IMR-90 (cell line): ENCODE measurements at regions not wholly inside any gene's neighbourhood (a gene's known extent, or its start where the extent isn't known, plus 50 kb on each side); places are given as distances from the start of the nearest gene placed in this dataset.

Source experiments
- ATAC-seq: fragments of 200-7000 bp; cut with Tn5 transposase; 2 replicates; pipeline ENCODE4 v1.9.1; 2020; ENCODE audit warnings: low read depth, mild to moderate bottlenecking, moderate library complexity
- BruUV-seq: library from RNA; stranded (reverse); fragments of 400-500 nt; replicated peaks from 2 replicates; lab custom pipeline; 2021; lab: Mats Ljungman, UMichigan
- CTCF ChIA-PET: fragments of 300-600 bp; formaldehyde crosslinking; extraction: SDS; loops from one replicate; lab custom pipeline; 2021; ENCODE audit warnings: antibody characterized with exemption; lab: Yijun Ruan, JAX
- POLR2A ChIA-PET: fragments of 300-600 bp; sonication (Branson Sonifier 250); formaldehyde crosslinking; loops from one replicate; lab custom pipeline; 2022; ENCODE audit warnings: antibody characterized with exemption; ENCODE audit not compliant: unreplicated experiment; lab: Charles Lee
- DNase-seq: peaks from one replicate; pipeline ENCODE4 v3.0.0; 2013
- H2AFZ ChIP-seq: replicated peaks from 2 replicates; pipeline ENCODE3; 2013; ENCODE audit warnings: low read length, mild to moderate bottlenecking; ENCODE audit not compliant: poor library complexity
- H2AK5ac ChIP-seq: 2 replicates; pipeline ENCODE4 v1.6.1; 2013; ENCODE audit warnings: low read depth, low read length, inconsistent platforms
- H2AK9ac ChIP-seq: replicated peaks from 2 replicates; pipeline ENCODE3; 2013; ENCODE audit warnings: mild to moderate bottlenecking, low read depth, low read length, moderate library complexity; ENCODE audit not compliant: poor library complexity
- H2BK120ac ChIP-seq: 2 replicates; pipeline ENCODE4 v1.6.1; 2013; ENCODE audit warnings: low read depth, low read length, inconsistent platforms
- H2BK15ac ChIP-seq: 3 replicates; pipeline ENCODE4 v1.6.1; 2013; ENCODE audit warnings: low read depth, low read length, inconsistent platforms
- H2BK20ac ChIP-seq: 2 replicates; pipeline ENCODE4 v1.6.1; 2013; ENCODE audit warnings: low read depth, mild to moderate bottlenecking, inconsistent platforms, low read length, moderate library complexity
- H2BK5ac ChIP-seq: 2 replicates; pipeline ENCODE4 v1.6.1; 2013; ENCODE audit warnings: mild to moderate bottlenecking, low read depth, low read length, inconsistent platforms; ENCODE audit not compliant: poor library complexity, severe bottlenecking
- H3K14ac ChIP-seq: replicated peaks from 2 replicates; pipeline ENCODE4 v1.6.1; 2013; ENCODE audit warnings: low read depth, low read length, inconsistent platforms
- H3K18ac ChIP-seq: 2 replicates; pipeline ENCODE4 v1.6.1; 2013; ENCODE audit warnings: low read depth, low read length, control low read depth
- H3K23ac ChIP-seq: 2 replicates; pipeline ENCODE4 v1.6.1; 2013; ENCODE audit warnings: low read depth, low read length, inconsistent platforms
- H3K27ac ChIP-seq: 2 replicates; pipeline ENCODE4 v1.5.1; 2013; ENCODE audit warnings: mild to moderate bottlenecking, control low read depth, low read length; ENCODE audit not compliant: insufficient read depth
- H3K27me3 ChIP-seq: 2 replicates; pipeline ENCODE4 v1.6.1; 2013; ENCODE audit warnings: low read length; ENCODE audit not compliant: control insufficient read depth, insufficient read depth
- H3K36me3 ChIP-seq: 2 replicates; pipeline ENCODE4 v1.6.1; 2013; ENCODE audit warnings: low read length, mixed read lengths; ENCODE audit not compliant: control insufficient read depth, insufficient read depth
- H3K4ac ChIP-seq: 2 replicates; pipeline ENCODE4 v1.6.1; 2013; ENCODE audit warnings: low read depth, low read length, inconsistent platforms
- H3K4me1 ChIP-seq: 2 replicates; pipeline ENCODE4 v1.6.1; 2013; ENCODE audit warnings: low read length, mixed read lengths; ENCODE audit not compliant: control insufficient read depth, insufficient read depth
- H3K4me2 ChIP-seq: 2 replicates; pipeline ENCODE4 v1.6.1; 2013; ENCODE audit warnings: low read depth, mild to moderate bottlenecking, control low read depth, low read length, moderate library complexity
- H3K4me3 ChIP-seq: 2 replicates; pipeline ENCODE4 v1.5.1; 2013; ENCODE audit warnings: low read depth, mild to moderate bottlenecking, control low read depth, low read length, moderate library complexity; ENCODE audit not compliant: insufficient read depth
- H3K56ac ChIP-seq: 2 replicates; pipeline ENCODE4 v1.6.1; 2013; ENCODE audit warnings: low read length, inconsistent platforms; ENCODE audit not compliant: insufficient read depth; ENCODE audit errors: extremely low read depth
- H3K79me1 ChIP-seq, 2 experiments: 2 replicates each; pipeline ENCODE4 v1.6.1; 2013; ENCODE audit warnings: low read length in 2 of 2, inconsistent platforms in 1 of 2, low read depth in 1 of 2
- H3K9ac ChIP-seq: 2 replicates; pipeline ENCODE4 v1.6.1; 2013; ENCODE audit warnings: low read depth, low read length, control low read depth
- H3K9me1 ChIP-seq: 2 replicates; pipeline ENCODE4 v1.6.1; 2013; ENCODE audit warnings: low read length, inconsistent platforms; ENCODE audit not compliant: insufficient read depth
- H3K9me3 ChIP-seq: 2 replicates; pipeline ENCODE4 v1.6.1; 2013; ENCODE audit warnings: low read length; ENCODE audit not compliant: control insufficient read depth, insufficient read depth
- H4K20me1 ChIP-seq: 2 replicates; pipeline ENCODE4 v1.6.1; 2013; ENCODE audit warnings: low read length, inconsistent platforms; ENCODE audit not compliant: insufficient read depth
- H4K5ac ChIP-seq: 2 replicates; pipeline ENCODE4 v1.6.1; 2013; ENCODE audit warnings: mild to moderate bottlenecking, low read depth, low read length, control low read depth
- H4K8ac ChIP-seq, 2 experiments: 2 replicates each; pipeline ENCODE4 v1.6.1; 2013; ENCODE audit warnings: low read depth in 2 of 2, low read length in 2 of 2, control low read depth in 1 of 2, inconsistent platforms in 1 of 2
- H4K91ac ChIP-seq: 2 replicates; pipeline ENCODE4 v1.6.1; 2013; ENCODE audit warnings: low read depth, low read length, inconsistent platforms; ENCODE audit not compliant: insufficient read depth
- BHLHE40 ChIP-seq: fragments of 150-350 bp; IDR thresholded peaks from 2 replicates; pipeline ENCODE4 v1.6.1; 2016; ENCODE audit warnings: mild to moderate bottlenecking, low read depth, low read length
- CEBPB ChIP-seq: IDR thresholded peaks from 2 replicates; pipeline ENCODE4 v1.6.1; 2012; ENCODE audit warnings: low read depth, low read length, improper control_type of control experiment
- CHD1 ChIP-seq: IDR thresholded peaks from 2 replicates; pipeline ENCODE4 v1.6.1; 2012; ENCODE audit warnings: low read depth, low read length, improper control_type of control experiment
- CTCF ChIP-seq: conservative IDR thresholded peaks from 2 replicates; pipeline ENCODE4 v1.5.1; 2012; ENCODE audit warnings: mild to moderate bottlenecking, low read depth, low read length, improper control_type of control experiment
- ELK1 ChIP-seq: fragments of 150-350 bp; IDR thresholded peaks from 2 replicates; pipeline ENCODE4 v1.6.1; 2016; ENCODE audit warnings: low read depth, mild to moderate bottlenecking, low read length, moderate library complexity, borderline replicate concordance
- FOS ChIP-seq: fragments of 150-350 bp; IDR thresholded peaks from 2 replicates; pipeline ENCODE4 v1.6.1; 2016; ENCODE audit warnings: low read depth, low read length
- MAFK ChIP-seq: IDR thresholded peaks from 2 replicates; pipeline ENCODE4 v1.6.1; 2012; ENCODE audit warnings: low read depth, low read length, improper control_type of control experiment
- MAZ ChIP-seq: IDR thresholded peaks from 2 replicates; pipeline ENCODE4 v1.6.1; 2012; ENCODE audit warnings: low read depth, mild to moderate bottlenecking, low read length, improper control_type of control experiment, moderate library complexity, borderline replicate concordance
- MXI1 ChIP-seq: IDR thresholded peaks from 2 replicates; pipeline ENCODE4 v1.6.1; 2012; ENCODE audit warnings: low read depth, mild to moderate bottlenecking, low read length, moderate library complexity, borderline replicate concordance
- NFE2L2 ChIP-seq: fragments of 150-350 bp; IDR thresholded peaks from 2 replicates; pipeline ENCODE4 v1.6.1; 2016; ENCODE audit warnings: low read depth, mild to moderate bottlenecking, low read length
- POLR2A ChIP-seq: IDR thresholded peaks from 2 replicates; pipeline ENCODE4 v1.6.1; 2012; ENCODE audit warnings: mild to moderate bottlenecking, low read depth, low read length
- RAD21 ChIP-seq: IDR thresholded peaks from 2 replicates; pipeline ENCODE4 v1.6.1; 2012; ENCODE audit warnings: low read length, improper control_type of control experiment
- RCOR1 ChIP-seq: IDR thresholded peaks from 2 replicates; pipeline ENCODE4 v1.6.1; 2012; ENCODE audit warnings: mild to moderate bottlenecking, low read length, improper control_type of control experiment; ENCODE audit not compliant: insufficient replicate concordance
- RFX5 ChIP-seq: IDR thresholded peaks from 2 replicates; pipeline ENCODE4 v1.8.0; 2012; ENCODE audit warnings: low read depth, mild to moderate bottlenecking, low read length, moderate library complexity
- SMC3 ChIP-seq: fragments of 150-350 bp; IDR thresholded peaks from 2 replicates; pipeline ENCODE4 v1.6.1; 2016; ENCODE audit warnings: low read depth, mild to moderate bottlenecking, antibody characterized with exemption, low read length, moderate library complexity
- USF2 ChIP-seq: fragments of 150-350 bp; IDR thresholded peaks from 2 replicates; pipeline ENCODE4 v1.6.1; 2017; ENCODE audit warnings: mild to moderate bottlenecking, antibody characterized with exemption, low read length, low read depth
- WGBS, 2 experiments: methylation state at CpG; one replicate each; pipeline versions ENCODE4 v1.1.5 to v1.1.7; 2013; ENCODE audit warnings: missing lambda C conversion rate in 2 of 2; ENCODE audit not compliant: insufficient read length in 1 of 2; ENCODE audit errors: extremely low coverage in 2 of 2; 5-methylcytosine and 5-hydroxymethylcytosine counted together
- dilution Hi-C: fragments of 300-500 bp; cut with HindIII; formaldehyde crosslinking; loops from one replicate; pipeline ENCODE4 v1.14.3; 2018; ENCODE audit warnings: low sequenced_read_pairs; ENCODE audit not compliant: unreplicated experiment
- in situ Hi-C: fragments of 300-500 bp; cut with MboI; formaldehyde crosslinking; loops from 3 replicates; pipeline ENCODE4 v1.14.3; 2019; ENCODE audit warnings: low sequenced_read_pairs, inconsistent platforms, mixed read lengths
- intact Hi-C: fragments of 100-400 bp; cut with micrococcal nuclease; formaldehyde crosslinking; loops from 2 replicates; pipeline ENCODE4 v1.10.0; 2022

GRCh38 chr1:166693158-166693557 lies 146.1 kb upstream of the POGK start:
- Histone ChIP-seq H3K9me1 (no peaks in the 10 kb centered on the region), H3K9ac (no peak overlapping the region), H4K8ac (no peak overlapping the region), H2BK5ac (no peak overlapping the region), H3K27ac (no peak overlapping the region), H3K4ac (no peak overlapping the region), H3K4me2 (no peak overlapping the region), H2AK9ac (no peak overlapping the region), H2AK5ac (no peak overlapping the region), H2BK120ac (no peak overlapping the region), H3K79me1 (no peaks in the 10 kb centered on the region), H3K56ac (no peak overlapping the region), H3K36me3 (no peaks in the 10 kb centered on the region), H3K18ac (no peak overlapping the region), H3K4me3 (no peak overlapping the region), H3K14ac (no peak overlapping the region), H4K20me1 (no peaks in the 10 kb centered on the region), H3K27me3 (no peaks in the 10 kb centered on the region), H3K23ac (no peak overlapping the region), H4K5ac (no peak overlapping the region), H2BK15ac (no peak overlapping the region), H4K91ac (no peak overlapping the region), H3K9me3 (peaks cover 7% of the 10 kb centered on the region), H2AFZ (no peak overlapping the region), H2BK20ac (no peak overlapping the region), H3K4me1 (no peaks in the 10 kb centered on the region)
- dilution Hi-C loops = no loop called here
- no peak for ATAC-seq
- intact Hi-C loops = no loop called here
- POLR2A ChIA-PET = no interaction called here
- no peak for DNase-seq
- in situ Hi-C loops = no loop called here
- no TSS peak for BruUV-seq
- CTCF ChIA-PET = no interaction called here
- TF ChIP-seq CHD1 (no peak), RFX5 (no peak), SMC3 (no peak), POLR2A (no peak), RCOR1 (no peak), MAFK (no peak), BHLHE40 (no peak), CTCF (no peak), NFE2L2 (no peak), USF2 (no peak), CEBPB (no peak), MAZ (no peak), ELK1 (no peak), FOS (no peak), MXI1 (no peak), RAD21 (no peak)
- no CpG with 5 or more reads among the region's 4 CpGs for WGBS, 2 experiments
